HCT116 (cell line): ENCODE measurements at regions not wholly inside any gene's neighbourhood (a gene's known extent, or its start where the extent isn't known, plus 50 kb on each side); places are given as distances from the start of the nearest gene placed in this dataset.

Source experiments
- ATAC-seq: fragments of 200-7000 bp; cut with Tn5 transposase; 2 replicates; pipeline ENCODE4 v1.9.1; 2020; ENCODE audit warnings: mild to moderate bottlenecking, moderate library complexity
- BruUV-seq: library from RNA; stranded (reverse); fragments of 400-500 nt; replicated peaks from 2 replicates; lab custom pipeline; 2021; lab: Mats Ljungman, UMichigan
- CTCF ChIA-PET: fragments of 300-600 bp; sonication (Branson Sonifier 250); formaldehyde crosslinking; loops from one replicate; lab custom pipeline; 2021; ENCODE audit warnings: antibody characterized with exemption; lab: Charles Lee
- POLR2A ChIA-PET: fragments of 300-600, 350-600 bp; sonication (Branson Sonifier 250); formaldehyde crosslinking; loops from one replicate; lab custom pipeline; 2021; ENCODE audit warnings: antibody characterized with exemption; lab: Charles Lee
- RAD21 ChIA-PET, 2 experiments: fragments of 300-600 bp; sonication (Branson Sonifier 250); formaldehyde crosslinking; loops; one replicate each; lab custom pipeline; 2023; ENCODE audit warnings: low total read pairs in 2 of 2; ENCODE audit not compliant: uncharacterized antibody in 2 of 2, unreplicated experiment in 2 of 2, low non-redundant PET in 1 of 2; lab: Charles Lee
- DNase-seq: peaks from one replicate; pipeline ENCODE4 v3.0.0-alpha.2; 2010; ENCODE audit warnings: low read depth, low spot score
- H2AFZ ChIP-seq: fragments of 200-600 bp; shearing (Covaris generic), sonication (generic); 2 replicates; pipeline ENCODE4 v1.6.1; 2017; ENCODE audit warnings: low read depth, mixed run types, mixed read lengths, antibody characterized with exemption, low read length; ENCODE audit not compliant: poor library complexity, severe bottlenecking
- H3K27ac ChIP-seq: 2 replicates; pipeline ENCODE4 v1.5.1; 2012; ENCODE audit warnings: low read depth, low read length
- H3K27me3 ChIP-seq: fragments of 200-600 bp; sonication (generic); 2 replicates; pipeline ENCODE4 v1.6.1; 2016; ENCODE audit warnings: mixed run types, low read length, mixed read lengths; ENCODE audit not compliant: insufficient read depth
- H3K36me3 ChIP-seq, 2 experiments: fragments of 200-500 bp in 1 of 2; fragments of 200-600 bp in 1 of 2; sonication (Bioruptor generic) in 1 of 2; sonication (generic) in 1 of 2; 2 replicates each; pipeline versions ENCODE4 v1.5.1 to v1.6.1; 2014 to 2016; ENCODE audit warnings: low read length in 2 of 2, inconsistent platforms in 1 of 2, mixed read lengths in 1 of 2, mixed run types in 1 of 2; ENCODE audit not compliant: insufficient read depth in 2 of 2, control insufficient read depth in 1 of 2
- H3K4me1 ChIP-seq, 2 experiments: fragments of 200-600 bp in 1 of 2; sonication (generic) in 1 of 2; 2 replicates each; pipeline versions ENCODE4 v1.5.1 to v1.6.1; 2012 to 2017; ENCODE audit warnings: low read length in 2 of 2, inconsistent platforms in 1 of 2, mild to moderate bottlenecking in 1 of 2, mixed read lengths in 1 of 2, mixed run types in 1 of 2, moderate library complexity in 1 of 2; ENCODE audit not compliant: insufficient read depth in 2 of 2, control insufficient read depth in 1 of 2
- H3K4me2 ChIP-seq: fragments of 200-600 bp; sonication (generic); 2 replicates; pipeline ENCODE4 v1.6.1; 2017; ENCODE audit warnings: mixed run types, low read length, mixed read lengths
- H3K4me3 ChIP-seq, 2 experiments: fragments of 200-600 bp in 1 of 2; sonication (generic) in 1 of 2; replicated peaks in 1 of 2; 2 replicates each; pipeline ENCODE4 v1.5.1; 2011 to 2016; ENCODE audit warnings: low read length in 2 of 2, control low read depth in 1 of 2, low read depth in 1 of 2, mild to moderate bottlenecking in 1 of 2, mixed read lengths in 1 of 2, mixed run types in 1 of 2
- H3K79me2 ChIP-seq: fragments of 200-600 bp; sonication (generic); 2 replicates; pipeline ENCODE4 v1.6.1; 2017; ENCODE audit warnings: mild to moderate bottlenecking, mixed run types, low read length, moderate library complexity, mixed read lengths; ENCODE audit not compliant: insufficient read depth
- H3K9ac ChIP-seq: fragments of 200-600 bp; sonication (generic); 2 replicates; pipeline ENCODE4 v1.6.1; 2016; ENCODE audit warnings: low read length, mixed read lengths
- H3K9me2 ChIP-seq: fragments of 200-600 bp; sonication (generic), shearing (Covaris generic); 2 replicates; pipeline ENCODE4 v1.6.1; 2017; ENCODE audit warnings: mixed run types, mild to moderate bottlenecking, moderate library complexity; ENCODE audit not compliant: insufficient read depth
- H3K9me3 ChIP-seq, 2 experiments: fragments of 200-500 bp in 1 of 2; fragments of 200-600 bp in 1 of 2; sonication (Bioruptor generic) in 1 of 2; sonication (generic) in 1 of 2; 2 replicates each; pipeline ENCODE4 v1.6.1; 2014 to 2017; ENCODE audit warnings: low read length in 2 of 2, mixed read lengths in 2 of 2, inconsistent platforms in 1 of 2, low read depth in 1 of 2, mild to moderate bottlenecking in 1 of 2, mixed run types in 1 of 2, moderate library complexity in 1 of 2; ENCODE audit not compliant: control insufficient read depth in 1 of 2, insufficient read depth in 1 of 2
- H4K20me1 ChIP-seq: fragments of 200-600 bp; sonication (generic), shearing (Covaris generic); 2 replicates; pipeline ENCODE4 v1.6.1; 2017; ENCODE audit warnings: mixed run types, mild to moderate bottlenecking, moderate library complexity; ENCODE audit not compliant: insufficient read depth
- ATF3 ChIP-seq: IDR thresholded peaks from 2 replicates; pipeline ENCODE4 v1.6.1; 2012
- CBX3 ChIP-seq: IDR thresholded peaks from 2 replicates; pipeline ENCODE4 v1.6.1; 2012; ENCODE audit warnings: low read depth
- CEBPB ChIP-seq: IDR thresholded peaks from 2 replicates; pipeline ENCODE4 v1.6.1; 2012; ENCODE audit warnings: low read depth
- CTCF ChIP-seq, 3 experiments: fragments of 200-600 bp in 1 of 3; sonication (generic) in 1 of 3; IDR thresholded peaks in 2 of 3; conservative IDR thresholded peaks in 1 of 3; 2 replicates each; pipeline ENCODE4 v1.5.1; 2012 to 2017; ENCODE audit warnings: low read depth in 2 of 3, low read length in 2 of 3, antibody characterized with exemption in 1 of 3, borderline replicate concordance in 1 of 3, control low read depth in 1 of 3, mild to moderate bottlenecking in 1 of 3, mixed read lengths in 1 of 3, mixed run types in 1 of 3, moderate library complexity in 1 of 3; ENCODE audit not compliant: insufficient read depth in 1 of 3
- EGR1 ChIP-seq: IDR thresholded peaks from 2 replicates; pipeline ENCODE4 v1.6.1; 2012; ENCODE audit warnings: low read depth
- ELF1 ChIP-seq: IDR thresholded peaks from 2 replicates; pipeline ENCODE4 v1.6.1; 2012; ENCODE audit warnings: low read depth, borderline replicate concordance
- EZH2phosphoT487 ChIP-seq: fragments of 200-600 bp; IDR thresholded peaks from 2 replicates; pipeline ENCODE4 v1.6.1; 2018; ENCODE audit warnings: antibody characterized with exemption, borderline replicate concordance
- JUND ChIP-seq: IDR thresholded peaks from 2 replicates; pipeline ENCODE4 v1.6.1; 2012
- MAX ChIP-seq: IDR thresholded peaks from 2 replicates; pipeline ENCODE4 v1.6.1; 2012
- SP1 ChIP-seq: IDR thresholded peaks from 2 replicates; pipeline ENCODE4 v1.6.1; 2012; ENCODE audit warnings: low read depth
- YY1 ChIP-seq: IDR thresholded peaks from 2 replicates; pipeline ENCODE4 v1.6.1; 2011; ENCODE audit warnings: low read length, low read depth, moderate library complexity, mild to moderate bottlenecking; ENCODE audit not compliant: insufficient replicate concordance; ENCODE audit errors: extremely low read depth
- ZBTB33 ChIP-seq: IDR thresholded peaks from 2 replicates; pipeline ENCODE4 v1.6.1; 2011; ENCODE audit warnings: mild to moderate bottlenecking, low read length, moderate library complexity; ENCODE audit not compliant: insufficient replicate concordance; ENCODE audit errors: extremely low read depth
- ZFX ChIP-seq: fragments of 450-650 bp; IDR thresholded peaks from 2 replicates; pipeline ENCODE4 v1.6.1; 2017
- intact Hi-C: fragments of 100-400 bp; cut with micrococcal nuclease; formaldehyde crosslinking; loops from 2 replicates; pipeline ENCODE4 v1.10.0; 2022

- CTCF ChIA-PET, result no interaction called here
- Histone ChIP-seq H3K9ac (no peak overlapping the region), H3K9me2 (no peaks in the 10 kb centered on the region), H3K4me1 (no peaks in the 10 kb centered on the region), H2AFZ (no peak overlapping the region), H3K36me3 (no peaks in the 10 kb centered on the region), H3K4me3 (no peak overlapping the region), H3K27me3 (no peaks in the 10 kb centered on the region), H3K4me2 (no peak overlapping the region), H3K79me2 (no peaks in the 10 kb centered on the region), H4K20me1 (no peaks in the 10 kb centered on the region), H3K9me3 (no peaks in the 10 kb centered on the region), H3K27ac (no peak overlapping the region)
- RAD21 ChIA-PET, result no interaction called here
- TF ChIP-seq MAX (no peak), ATF3 (no peak)
- intact Hi-C loops, result no loop called here
- POLR2A ChIA-PET, result no interaction called here
- ATAC-seq, result no peak
- DNase-seq, result no peak
- no TSS peak for BruUV-seq
Observed at GRCh38 chrX:42869659-42870476, 91.9 kb upstream of the PPP1R2C start.

GRCh38 chrX:42886519-42886918 is 108.6 kb upstream of the PPP1R2C start:
- Histone ChIP-seq H3K9me2 (no peaks in the 10 kb centered on the region), H3K79me2 (no peaks in the 10 kb centered on the region), H3K4me3 (no peak overlapping the region), H3K27me3 (no peaks in the 10 kb centered on the region), H3K4me2 (no peak overlapping the region), H3K4me1 (no peaks in the 10 kb centered on the region), H3K36me3 (no peaks in the 10 kb centered on the region), H3K9me3 (no peaks in the 10 kb centered on the region), H4K20me1 (no peaks in the 10 kb centered on the region), H2AFZ (no peak overlapping the region), H3K9ac (no peak overlapping the region), H3K27ac (no peak overlapping the region)
- ChIA-PET CTCF (no interaction called here), RAD21 (no interaction called here), POLR2A (no interaction called here)
- BruUV-seq, result no TSS peak
- intact Hi-C loops, result no loop called here
- no peak for DNase-seq
- TF ChIP-seq MAX (no peak), CBX3 (no peak), ELF1 (no peak), EGR1 (no peak), CTCF (IDR thresholded peaks at IDR 0.05 in 2 of 3, conservative IDR thresholded peaks at IDR 0.05 in 1 of 3; ENCODE audit: borderline replicate concordance in 1 of 3, insufficient read depth in 1 of 3, low read depth in 2 of 3, low read length in 2 of 3) (no peak), YY1 (no peak), EZH2phosphoT487 (no peak), ZBTB33 (no peak), ZFX (no peak), SP1 (no peak), JUND (no peak), CEBPB (no peak)
- TF ChIP-seq, all 23 proteins: peak for 0
- ATAC-seq, result no peak
